GM12873 (cell line): ENCODE measurements at regions not wholly inside any gene's neighbourhood (a gene's known extent, or its start where the extent isn't known, plus 50 kb on each side); places are given as distances from the start of the nearest gene placed in this dataset.

Experiments used
- TF ChIP-seq, protein P1 (sequence below): IDR thresholded peaks from 2 replicates; pipeline ENCODE4 v1.5.1; 2012; ENCODE audit warnings: low read depth, mild to moderate bottlenecking, moderate library complexity, low read length, control low read depth; ENCODE audit not compliant: insufficient read depth; ENCODE audit errors: missing control alignments

DNA sequence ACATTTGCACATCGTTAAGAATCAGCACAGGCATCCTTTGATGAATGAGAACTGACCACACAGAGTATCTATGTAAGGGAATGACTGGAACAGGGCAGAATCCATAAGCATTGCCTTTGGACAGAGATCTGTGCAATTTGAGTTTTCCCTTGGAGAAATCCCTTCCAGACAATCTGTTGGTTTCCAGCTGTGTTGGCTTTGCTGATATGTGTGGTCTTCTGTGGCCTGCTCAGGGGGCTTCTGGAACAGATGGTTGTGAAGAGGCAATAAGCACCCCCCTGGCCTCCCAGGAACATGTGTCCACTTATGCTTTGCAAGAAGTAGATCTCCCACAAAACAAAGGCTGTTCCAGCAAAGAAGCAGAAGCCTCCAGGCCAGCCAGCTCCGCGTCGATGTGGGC, 111.4 kb upstream of the TMEM132C start:
- TF ChIP-seq, protein P1, sequence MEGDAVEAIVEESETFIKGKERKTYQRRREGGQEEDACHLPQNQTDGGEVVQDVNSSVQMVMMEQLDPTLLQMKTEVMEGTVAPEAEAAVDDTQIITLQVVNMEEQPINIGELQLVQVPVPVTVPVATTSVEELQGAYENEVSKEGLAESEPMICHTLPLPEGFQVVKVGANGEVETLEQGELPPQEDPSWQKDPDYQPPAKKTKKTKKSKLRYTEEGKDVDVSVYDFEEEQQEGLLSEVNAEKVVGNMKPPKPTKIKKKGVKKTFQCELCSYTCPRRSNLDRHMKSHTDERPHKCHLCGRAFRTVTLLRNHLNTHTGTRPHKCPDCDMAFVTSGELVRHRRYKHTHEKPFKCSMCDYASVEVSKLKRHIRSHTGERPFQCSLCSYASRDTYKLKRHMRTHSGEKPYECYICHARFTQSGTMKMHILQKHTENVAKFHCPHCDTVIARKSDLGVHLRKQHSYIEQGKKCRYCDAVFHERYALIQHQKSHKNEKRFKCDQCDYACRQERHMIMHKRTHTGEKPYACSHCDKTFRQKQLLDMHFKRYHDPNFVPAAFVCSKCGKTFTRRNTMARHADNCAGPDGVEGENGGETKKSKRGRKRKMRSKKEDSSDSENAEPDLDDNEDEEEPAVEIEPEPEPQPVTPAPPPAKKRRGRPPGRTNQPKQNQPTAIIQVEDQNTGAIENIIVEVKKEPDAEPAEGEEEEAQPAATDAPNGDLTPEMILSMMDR: no peak

DNA sequence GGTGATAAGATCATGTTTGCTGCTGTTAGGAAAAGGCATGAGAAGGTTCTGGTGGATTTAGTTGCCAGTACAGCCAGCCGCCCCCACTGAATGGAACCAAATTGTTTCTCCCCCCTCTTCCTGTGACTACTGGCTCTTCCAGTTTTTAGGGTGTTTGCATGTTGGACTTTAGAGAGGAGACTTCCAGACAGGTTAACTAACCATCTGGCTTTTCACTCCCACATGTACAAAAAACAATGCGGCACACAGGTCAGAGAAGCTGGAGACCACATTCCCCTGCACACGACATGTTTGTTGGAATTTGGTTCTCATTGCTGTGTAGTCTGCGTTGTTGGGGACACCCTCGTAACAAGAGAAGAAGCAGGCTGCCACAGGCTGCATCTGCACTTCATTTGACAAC, 103.9 kb upstream of the TMEM132C start:
- TF ChIP-seq, protein P1: no peak

DNA sequence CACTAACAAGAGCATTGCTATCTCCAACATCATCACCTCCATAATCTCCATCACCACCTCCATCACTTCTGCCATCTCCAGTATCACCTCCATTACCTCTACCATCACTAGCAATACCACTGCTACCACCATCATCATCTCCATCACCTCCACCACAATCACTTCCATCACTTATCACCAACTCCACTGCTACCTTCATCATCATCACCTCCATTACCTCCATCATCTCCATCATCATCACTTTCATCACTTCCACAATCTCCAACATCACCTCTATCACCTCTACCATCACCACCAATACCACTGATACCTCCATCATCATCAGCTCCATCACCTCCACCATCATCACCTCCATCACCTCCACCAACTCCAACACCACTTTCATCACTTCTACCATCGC, 102.4 kb upstream of the TMEM132C start:
- TF ChIP-seq, protein P1: no peak

DNA sequence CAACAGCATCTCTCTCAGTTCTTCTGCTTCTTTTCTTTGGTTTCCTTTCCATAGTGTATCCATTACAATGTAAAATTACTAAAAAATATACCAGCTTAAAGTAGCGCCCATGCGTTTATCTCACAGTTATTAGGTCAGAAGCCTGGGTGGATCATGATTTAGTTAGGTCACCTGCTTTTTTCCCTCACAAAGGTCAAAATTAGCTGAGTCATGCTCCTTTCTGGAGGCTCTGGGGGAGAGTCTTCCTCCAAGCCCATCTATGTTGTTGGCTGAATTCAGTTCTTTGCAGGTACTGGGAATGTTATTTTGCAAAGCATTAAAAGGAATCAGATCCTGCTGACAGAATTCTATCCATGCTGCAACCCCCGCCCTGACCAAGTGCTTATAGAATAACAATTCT, 101.6 kb upstream of the TMEM132C start:
- TF ChIP-seq, protein P1: no peak

DNA sequence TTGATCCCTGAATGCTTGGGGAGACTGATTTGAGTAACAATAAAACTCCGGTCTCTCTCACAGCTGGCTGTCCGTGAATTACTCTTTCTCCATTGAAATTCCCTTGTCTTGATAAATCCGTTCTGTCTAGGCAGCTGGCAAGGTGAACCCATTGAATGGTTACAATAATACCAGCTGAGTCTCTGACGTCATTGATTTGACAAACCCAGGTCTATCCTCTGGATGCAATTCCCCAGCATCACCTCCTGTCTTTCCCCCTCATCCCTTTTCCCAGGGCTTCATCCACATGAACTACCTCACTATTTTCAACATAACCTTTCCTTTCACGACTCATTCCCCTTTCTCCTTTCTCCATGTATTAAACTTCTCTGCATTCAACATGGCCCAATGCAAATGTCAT, 98.7 kb upstream of the TMEM132C start:
- TF ChIP-seq, protein P1: no peak

DNA sequence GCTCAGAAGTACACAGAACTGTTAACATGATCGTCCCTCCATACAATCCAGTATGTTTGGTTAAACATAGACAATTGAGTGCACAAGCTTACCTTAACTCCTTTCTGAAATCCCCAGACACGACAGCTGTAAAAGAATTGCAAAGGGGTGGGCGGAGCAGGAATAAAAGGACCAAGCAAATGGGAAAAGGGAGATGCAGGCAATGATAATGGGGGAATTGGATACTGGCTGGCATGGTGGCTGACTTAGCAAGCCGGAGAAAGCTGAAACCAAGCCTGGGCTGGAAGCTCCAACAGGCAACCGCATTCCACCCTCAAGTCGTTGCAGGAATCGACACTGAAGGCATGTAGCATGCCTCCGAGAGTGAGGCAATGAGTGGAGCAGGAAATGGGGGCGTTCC, 96.8 kb upstream of the TMEM132C start:
- TF ChIP-seq, protein P1: no peak

DNA sequence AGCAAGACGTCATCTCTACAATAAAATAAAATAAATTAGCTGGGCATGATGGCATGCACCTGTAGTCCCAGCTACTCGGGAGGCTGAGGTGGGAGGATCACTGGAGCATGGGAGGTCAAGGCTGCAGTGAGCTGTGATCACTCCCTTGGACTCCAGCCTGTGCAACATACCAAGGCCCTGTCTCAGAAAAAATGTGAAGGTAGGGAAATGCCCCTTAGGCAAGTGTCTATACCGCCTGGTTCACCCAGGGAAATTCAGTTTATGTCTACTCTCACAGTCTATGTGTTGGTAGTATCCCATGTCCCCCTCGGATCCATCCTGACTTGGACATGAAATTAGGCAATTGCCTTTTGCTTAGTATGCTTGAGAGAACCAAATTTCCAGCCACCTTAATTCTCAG, 88.4 kb upstream of the TMEM132C start:
- TF ChIP-seq, protein P1: no peak
